T-helper 2 cell treated with Interferon-gamma antibody and Interleukin-4, amounts not matched to agents 5 μg/mL and 100 μg/mL, for 36 hours (primary cell): ENCODE measurements at regions not wholly inside any gene's neighbourhood (a gene's known extent, or its start where the extent isn't known, plus 50 kb on each side); places are given as distances from the start of the nearest gene placed in this dataset.

Source experiments
- DNase-seq: peaks from one replicate; pipeline ENCODE4 v3.0.0; 2021; ENCODE audit warnings: low spot score
- H3K27ac Mint-ChIP-seq: one replicate; pipeline ENCODE4 v1.8.0; 2021; ENCODE audit warnings: mild to moderate bottlenecking, mixed read lengths
- H3K27me3 Mint-ChIP-seq: one replicate; pipeline ENCODE4 v1.8.0; 2021; ENCODE audit warnings: low read depth, mixed read lengths
- H3K36me3 Mint-ChIP-seq: one replicate; pipeline ENCODE4 v1.8.0; 2021; ENCODE audit warnings: low read depth, mixed read lengths
- H3K4me1 Mint-ChIP-seq: one replicate; pipeline ENCODE4 v1.8.0; 2021; ENCODE audit warnings: low read depth, mixed read lengths
- H3K4me3 Mint-ChIP-seq: one replicate; pipeline ENCODE4 v1.8.0; 2022; ENCODE audit warnings: mild to moderate bottlenecking, moderate library complexity, mixed read lengths
- H3K9me3 Mint-ChIP-seq: one replicate; pipeline ENCODE4 v1.8.0; 2021; ENCODE audit warnings: mixed read lengths

GRCh38 chr20:59376109-59376841, 75.9 kb downstream of the EDN3 start:
- no peaks in the 10 kb centered on the region for H3K9me3 Mint-ChIP-seq
- H3K27me3 Mint-ChIP-seq: peaks cover 12% of the 10 kb centered on the region
- no peaks in the 10 kb centered on the region for H3K4me1 Mint-ChIP-seq
- DNase-seq: no peak
- no peaks in the 10 kb centered on the region for H3K36me3 Mint-ChIP-seq
- H3K4me3 Mint-ChIP-seq: no peak overlapping the region
- H3K27ac Mint-ChIP-seq: no peak overlapping the region

GRCh38 chr20:59376998-59377397, 76.6 kb downstream of the EDN3 start:
- no peak for DNase-seq
- Mint-ChIP-seq H3K9me3 (no peaks in the 10 kb centered on the region), H3K27me3 (peaks cover 12% of the 10 kb centered on the region), H3K4me3 (no peak overlapping the region), H3K36me3 (no peaks in the 10 kb centered on the region), H3K4me1 (no peaks in the 10 kb centered on the region), H3K27ac (no peak overlapping the region)

- Mint-ChIP-seq H3K27ac (no peak overlapping the region), H3K4me1 (no peaks in the 10 kb centered on the region), H3K4me3 (no peak overlapping the region), H3K36me3 (no peaks in the 10 kb centered on the region), H3K9me3 (no peaks in the 10 kb centered on the region), H3K27me3 (peaks cover 9% of the 10 kb centered on the region)
- DNase-seq: no peak
Measured at GRCh38 chr20:59377842-59378241, 77.4 kb downstream of the EDN3 start.

GRCh38 chr20:59378396-59378795, 78.0 kb downstream of the EDN3 start:
- H3K9me3 Mint-ChIP-seq: no peaks in the 10 kb centered on the region
- peaks cover 5% of the 10 kb centered on the region for H3K27me3 Mint-ChIP-seq
- H3K27ac Mint-ChIP-seq: no peak overlapping the region
- no peaks in the 10 kb centered on the region for H3K36me3 Mint-ChIP-seq
- no peak for DNase-seq
- H3K4me1 Mint-ChIP-seq: no peaks in the 10 kb centered on the region
- H3K4me3 Mint-ChIP-seq: no peak overlapping the region

GRCh38 chr20:59378966-59379365, 78.6 kb downstream of the EDN3 start:
- no peaks in the 10 kb centered on the region for H3K36me3 Mint-ChIP-seq
- no peaks in the 10 kb centered on the region for H3K4me1 Mint-ChIP-seq
- peaks cover 2% of the 10 kb centered on the region for H3K27me3 Mint-ChIP-seq
- no peak overlapping the region for H3K27ac Mint-ChIP-seq
- DNase-seq: no peak
- no peaks in the 10 kb centered on the region for H3K9me3 Mint-ChIP-seq
- H3K4me3 Mint-ChIP-seq: no peak overlapping the region

- Mint-ChIP-seq H3K4me1 (peaks cover 5% of the 10 kb centered on the region), H3K4me3 (no peak overlapping the region), H3K27ac (no peak overlapping the region), H3K9me3 (no peaks in the 10 kb centered on the region), H3K36me3 (no peaks in the 10 kb centered on the region), H3K27me3 (no peaks in the 10 kb centered on the region)
- no peak for DNase-seq
Measured at GRCh38 chr20:59381689-59382088, 81.3 kb downstream of the EDN3 start.

GRCh38 chr20:59382157-59382725, 81.8 kb downstream of the EDN3 start:
- no peaks in the 10 kb centered on the region for H3K36me3 Mint-ChIP-seq
- H3K4me3 Mint-ChIP-seq: no peak overlapping the region
- no peak overlapping the region for H3K27ac Mint-ChIP-seq
- H3K9me3 Mint-ChIP-seq: no peaks in the 10 kb centered on the region
- DNase-seq: no peak
- H3K27me3 Mint-ChIP-seq: no peaks in the 10 kb centered on the region
- H3K4me1 Mint-ChIP-seq: peaks cover 5% of the 10 kb centered on the region

GRCh38 chr20:59382907-59383306, 82.5 kb downstream of the EDN3 start:
- Mint-ChIP-seq H3K4me3 (no peak overlapping the region), H3K27ac (no peak overlapping the region), H3K27me3 (no peaks in the 10 kb centered on the region), H3K4me1 (peaks cover 5% of the 10 kb centered on the region), H3K9me3 (no peaks in the 10 kb centered on the region), H3K36me3 (no peaks in the 10 kb centered on the region)
- no peak for DNase-seq

- Mint-ChIP-seq H3K27ac (no peak overlapping the region), H3K27me3 (no peaks in the 10 kb centered on the region)
Measured at GRCh38 chr20:59385038-59385437, 84.6 kb downstream of the EDN3 start.

GRCh38 chr20:59385480-59385879, 85.1 kb downstream of the EDN3 start:
- no peak for DNase-seq
- Mint-ChIP-seq H3K36me3 (no peaks in the 10 kb centered on the region), H3K4me1 (peaks cover 5% of the 10 kb centered on the region), H3K27ac (no peak overlapping the region), H3K4me3 (no peak overlapping the region), H3K9me3 (no peaks in the 10 kb centered on the region), H3K27me3 (no peaks in the 10 kb centered on the region)

More at GRCh38 chr20:59385038-59385437, 84.6 kb downstream of the EDN3 start:
- Mint-ChIP-seq H3K36me3 (no peaks in the 10 kb centered on the region), H3K9me3 (no peaks in the 10 kb centered on the region), H3K4me1 (peaks cover 5% of the 10 kb centered on the region), H3K4me3 (no peak overlapping the region)
- DNase-seq: no peak

GRCh38 chr20:59386809-59387208, 86.4 kb downstream of the EDN3 start:
- Mint-ChIP-seq H3K27me3 (no peaks in the 10 kb centered on the region), H3K27ac (no peak overlapping the region), H3K4me1 (peaks cover 5% of the 10 kb centered on the region), H3K36me3 (no peaks in the 10 kb centered on the region), H3K4me3 (no peak overlapping the region), H3K9me3 (no peaks in the 10 kb centered on the region)
- no peak for DNase-seq

GRCh38 chr20:59387891-59388290, 87.5 kb downstream of the EDN3 start:
- DNase-seq: no peak
- H3K27me3 Mint-ChIP-seq: no peaks in the 10 kb centered on the region
- no peaks in the 10 kb centered on the region for H3K36me3 Mint-ChIP-seq
- H3K4me3 Mint-ChIP-seq: no peak overlapping the region
- peaks cover 5% of the 10 kb centered on the region for H3K4me1 Mint-ChIP-seq
- H3K9me3 Mint-ChIP-seq: no peaks in the 10 kb centered on the region
- H3K27ac Mint-ChIP-seq: no peak overlapping the region

- Mint-ChIP-seq H3K9me3 (no peaks in the 10 kb centered on the region), H3K27ac (no peak overlapping the region), H3K4me3 (no peak overlapping the region), H3K27me3 (peaks cover 5% of the 10 kb centered on the region), H3K36me3 (no peaks in the 10 kb centered on the region), H3K4me1 (peaks cover 5% of the 10 kb centered on the region)
- DNase-seq: no peak
Measured at GRCh38 chr20:59388402-59388801, 88.0 kb downstream of the EDN3 start.

GRCh38 chr20:59390437-59390836, 90.0 kb downstream of the EDN3 start:
- Mint-ChIP-seq H3K4me1 (peaks cover 2% of the 10 kb centered on the region), H3K27ac (no peak overlapping the region), H3K27me3 (peaks cover 10% of the 10 kb centered on the region), H3K36me3 (no peaks in the 10 kb centered on the region), H3K4me3 (no peak overlapping the region), H3K9me3 (no peaks in the 10 kb centered on the region)
- no peak for DNase-seq

- no peaks in the 10 kb centered on the region for H3K9me3 Mint-ChIP-seq
- no peaks in the 10 kb centered on the region for H3K4me1 Mint-ChIP-seq
- no peak overlapping the region for H3K27ac Mint-ChIP-seq
- H3K4me3 Mint-ChIP-seq: no peak overlapping the region
- H3K27me3 Mint-ChIP-seq: peaks cover 10% of the 10 kb centered on the region
- no peaks in the 10 kb centered on the region for H3K36me3 Mint-ChIP-seq
- DNase-seq: no peak
Measured at GRCh38 chr20:59391975-59392374, 91.6 kb downstream of the EDN3 start.
